ENCODE measurements at regions not wholly inside any gene's neighbourhood (a gene's known extent, or its start where the extent isn't known, plus 50 kb on each side); places are given as distances from the start of the nearest gene placed in this dataset.
A peak's percentile ranks its signal among the peaks of the same experiment; 100 is the strongest.

- TF ChIP-seq CTCF (IDR thresholded peaks at IDR 0.05; ENCODE audit: poor library complexity, severe bottlenecking) (no peak), EZH2 (IDR thresholded peaks at IDR 0.05; ENCODE audit: borderline replicate concordance, insufficient read depth, low read length, poor library complexity, severe bottlenecking) (no peak), POLR2AphosphoS5 (IDR thresholded peaks at IDR 0.05) (peak; percentile 46), REST (IDR thresholded peaks at IDR 0.05; ENCODE audit: borderline replicate concordance) (no peak), TAF1 (IDR thresholded peaks at IDR 0.05; ENCODE audit: low read depth) (no peak), EP300 (conservative IDR thresholded peaks at IDR 0.05; ENCODE audit: poor library complexity, severe bottlenecking) (peak; percentile 78), RAD21 (conservative IDR thresholded peaks at IDR 0.05) (no peak)
These were observed 268.8 kb downstream of the TTC8 start for GRCh38 chr14:89093083-89093730.

Data from neural cell (in vitro differentiated cells).